Smooth muscle cell (in vitro differentiated cells): ENCODE measurements at regions not wholly inside any gene's neighbourhood (a gene's known extent, or its start where the extent isn't known, plus 50 kb on each side); places are given as distances from the start of the nearest gene placed in this dataset.

Experiments
- DNase-seq: peaks from one replicate; lab custom pipeline; 2025; ENCODE audit not compliant: unreplicated experiment; lab: John Stamatoyannopoulos, UW
- H2AFZ ChIP-seq: fragments of 200-600 bp; sonication (generic); 2 replicates; pipeline ENCODE4 v1.6.0; 2016; ENCODE audit warnings: antibody characterized with exemption, low read depth, mild to moderate bottlenecking
- H3F3A ChIP-seq: fragments of 200-600 bp; sonication (generic); 2 replicates; pipeline ENCODE4 v1.6.0; 2017; ENCODE audit warnings: antibody characterized with exemption, low read depth
- H3K27ac ChIP-seq: fragments of 200-600 bp; sonication (generic); 2 replicates; pipeline ENCODE4 v1.5.1; 2016; ENCODE audit warnings: low read depth, mild to moderate bottlenecking
- H3K27me3 ChIP-seq: fragments of 200-600 bp; sonication (generic); 2 replicates; pipeline ENCODE4 v1.6.1; 2016; ENCODE audit warnings: low read depth, mild to moderate bottlenecking
- H3K36me3 ChIP-seq: fragments of 200-600 bp; sonication (generic); 2 replicates; pipeline ENCODE4 v1.5.1; 2016; ENCODE audit warnings: low read depth
- H3K4me1 ChIP-seq: fragments of 200-600 bp; sonication (generic); 2 replicates; pipeline ENCODE4 v1.5.1; 2016; ENCODE audit warnings: low read depth
- H3K4me2 ChIP-seq: fragments of 200-600 bp; sonication (generic); 2 replicates; pipeline ENCODE4 v1.6.0; 2016; ENCODE audit warnings: mild to moderate bottlenecking
- H3K4me3 ChIP-seq: fragments of 200-600 bp; sonication (generic); 2 replicates; pipeline ENCODE4 v1.5.1; 2016; ENCODE audit warnings: mild to moderate bottlenecking
- H3K79me2 ChIP-seq: fragments of 200-600 bp; sonication (generic); 2 replicates; pipeline ENCODE4 v1.6.0; 2016; ENCODE audit warnings: low read depth, mild to moderate bottlenecking
- H3K9ac ChIP-seq: fragments of 200-600 bp; sonication (generic); 2 replicates; pipeline ENCODE4 v1.6.0; 2016; ENCODE audit warnings: low read depth
- H3K9me3 ChIP-seq: fragments of 200-600 bp; sonication (generic); replicated peaks from 2 replicates; pipeline ENCODE4 v1.5.1; 2016; ENCODE audit warnings: low read depth
- H4K20me1 ChIP-seq: fragments of 200-600 bp; sonication (generic); 2 replicates; pipeline ENCODE4 v1.6.0; 2016; ENCODE audit warnings: low read depth
- CTCF ChIP-seq: fragments of 200-600 bp; sonication (generic); IDR thresholded peaks from 2 replicates; pipeline ENCODE4 v1.5.1; 2017; ENCODE audit warnings: borderline replicate concordance, mild to moderate bottlenecking, antibody characterized with exemption; ENCODE audit not compliant: insufficient read depth, poor library complexity, severe bottlenecking
- WGBS: methylation state at CpG from one replicate; pipeline ENCODE4 v1.1.7; 2016; ENCODE audit warnings: low lambda C conversion rate; 5-methylcytosine and 5-hydroxymethylcytosine counted together

- H3K27ac ChIP-seq = no peak overlapping the region
- no peak for TF ChIP-seq CTCF
- WGBS = 73% methylated on average over 4 of the region's 4 CpGs
Observed at GRCh38 chr11:11710556-11710955, 88.8 kb upstream of the GALNT18 start.

GRCh38 chr11:11709447-11710239, 87.8 kb upstream of the GALNT18 start:
- no peaks in the 10 kb centered on the region for H3K27me3 ChIP-seq
- H3K4me2 ChIP-seq = no peak overlapping the region
- no peaks in the 10 kb centered on the region for H3K4me1 ChIP-seq
- no peak overlapping the region for H3K4me3 ChIP-seq
- DNase-seq = no peak
- no peak overlapping the region for H3K27ac ChIP-seq
- H2AFZ ChIP-seq = no peak overlapping the region
- 78% methylated on average over 7 of the region's 7 CpGs for WGBS
- H3F3A ChIP-seq = no peaks in the 10 kb centered on the region
- no peak overlapping the region for H3K9ac ChIP-seq
- H3K36me3 ChIP-seq = no peaks in the 10 kb centered on the region
- no peaks in the 10 kb centered on the region for H3K79me2 ChIP-seq
- TF ChIP-seq CTCF = no peak
- H4K20me1 ChIP-seq = no peaks in the 10 kb centered on the region
- H3K9me3 ChIP-seq = no peaks in the 10 kb centered on the region

More at GRCh38 chr11:11710556-11710955, 88.8 kb upstream of the GALNT18 start:
- H2AFZ ChIP-seq = no peak overlapping the region
- no peaks in the 10 kb centered on the region for H3K9me3 ChIP-seq
- H3K4me2 ChIP-seq = no peak overlapping the region
- no peaks in the 10 kb centered on the region for H4K20me1 ChIP-seq
- no peaks in the 10 kb centered on the region for H3K79me2 ChIP-seq
- H3F3A ChIP-seq = no peaks in the 10 kb centered on the region
- no peak for DNase-seq
- H3K9ac ChIP-seq = no peak overlapping the region
- no peaks in the 10 kb centered on the region for H3K27me3 ChIP-seq
- no peaks in the 10 kb centered on the region for H3K4me1 ChIP-seq
- no peaks in the 10 kb centered on the region for H3K36me3 ChIP-seq
- H3K4me3 ChIP-seq = no peak overlapping the region

- no peak for TF ChIP-seq CTCF
- H3K9ac ChIP-seq = no peak overlapping the region
- DNase-seq = no peak
- H3K9me3 ChIP-seq = no peaks in the 10 kb centered on the region
- H3K4me3 ChIP-seq = no peak overlapping the region
- H3K4me1 ChIP-seq = no peaks in the 10 kb centered on the region
- H2AFZ ChIP-seq = no peak overlapping the region
- no peak overlapping the region for H3K27ac ChIP-seq
- WGBS = 86% methylated on average over 1 of the region's 1 CpG
- H4K20me1 ChIP-seq = no peaks in the 10 kb centered on the region
- H3F3A ChIP-seq = no peaks in the 10 kb centered on the region
- no peaks in the 10 kb centered on the region for H3K79me2 ChIP-seq
- no peaks in the 10 kb centered on the region for H3K36me3 ChIP-seq
- peaks cover 4% of the 10 kb centered on the region for H3K27me3 ChIP-seq
- H3K4me2 ChIP-seq = no peak overlapping the region
Observed at GRCh38 chr11:11708256-11708655, 86.5 kb upstream of the GALNT18 start.

GRCh38 chr11:11706028-11706427, 84.2 kb upstream of the GALNT18 start:
- no peak overlapping the region for H3K4me2 ChIP-seq
- TF ChIP-seq CTCF = no peak

More at GRCh38 chr11:11706028-11706427, 84.2 kb upstream of the GALNT18 start:
- Histone ChIP-seq H3K36me3 (no peaks in the 10 kb centered on the region), H3K9me3 (no peaks in the 10 kb centered on the region), H3K4me3 (no peak overlapping the region), H3K27ac (no peak overlapping the region), H4K20me1 (no peaks in the 10 kb centered on the region), H3K79me2 (no peaks in the 10 kb centered on the region), H3F3A (no peaks in the 10 kb centered on the region), H3K9ac (no peak overlapping the region), H3K4me1 (no peaks in the 10 kb centered on the region), H3K27me3 (peaks cover 4% of the 10 kb centered on the region), H2AFZ (no peak overlapping the region)
- no peak for DNase-seq
- WGBS = 66% methylated on average over 4 of the region's 4 CpGs
